CD14-positive monocyte (primary cell): ENCODE measurements at regions not wholly inside any gene's neighbourhood (a gene's known extent, or its start where the extent isn't known, plus 50 kb on each side); places are given as distances from the start of the nearest gene placed in this dataset.

Experiments
- DNase-seq, 3 donors: peaks; one replicate each; pipeline ENCODE4 v3.0.0-alpha.2; 2011 to 2022
- H2AFZ ChIP-seq: 2 replicates; pipeline ENCODE4 v1.6.0; 2012; ENCODE audit warnings: mild to moderate bottlenecking, low read depth, low read length, inconsistent platforms; ENCODE audit not compliant: insufficient read depth, poor library complexity, severe bottlenecking
- H3K27ac ChIP-seq, 2 donors: 1 replicate in 1 of 2; 2 replicates in 1 of 2; pipeline ENCODE4 v1.5.1; 2012 to 2013; ENCODE audit warnings: low read length in 2 of 2, control low read depth in 1 of 2, inconsistent platforms in 1 of 2, low read depth in 1 of 2, mild to moderate bottlenecking in 1 of 2
- H3K27me3 ChIP-seq, 2 donors: one replicate each; pipeline versions ENCODE4 v1.6.0 to v1.6.1; 2011 to 2013; ENCODE audit warnings: low read length in 2 of 2; ENCODE audit not compliant: control insufficient read depth in 2 of 2, insufficient read depth in 2 of 2
- H3K36me3 ChIP-seq, 2 donors: replicated peaks in 1 of 2; 1 replicate in 1 of 2; 2 replicates in 1 of 2; pipeline versions ENCODE4 v1.5.1 to v1.6.1; 2012 to 2013; ENCODE audit warnings: low read length in 2 of 2, control low read depth in 1 of 2, inconsistent platforms in 1 of 2, mild to moderate bottlenecking in 1 of 2; ENCODE audit not compliant: insufficient read depth in 2 of 2, control insufficient read depth in 1 of 2
- H3K4me1 ChIP-seq, 2 donors: 1 replicate in 1 of 2; 2 replicates in 1 of 2; pipeline versions ENCODE4 v1.5.1 to v1.6.1; 2012 to 2013; ENCODE audit warnings: low read length in 2 of 2, control low read depth in 1 of 2, inconsistent platforms in 1 of 2, mild to moderate bottlenecking in 1 of 2, moderate library complexity in 1 of 2; ENCODE audit not compliant: insufficient read depth in 2 of 2, control insufficient read depth in 1 of 2
- H3K4me2 ChIP-seq: replicated peaks from 2 replicates; pipeline ENCODE3; 2012; ENCODE audit warnings: low read length, moderate library complexity, mild to moderate bottlenecking; ENCODE audit not compliant: poor library complexity, severe bottlenecking; ENCODE audit errors: extremely low read depth
- H3K4me3 ChIP-seq, 3 experiments: fragments of 200-600 bp in 1 of 3; sonication (generic) in 1 of 3; replicated peaks in 1 of 3; 1 replicate in 2 of 3; 2 replicates in 1 of 3; pipeline ENCODE4 v1.5.1; 2011 to 2013; ENCODE audit warnings: low read length in 3 of 3, mild to moderate bottlenecking in 3 of 3, control low read depth in 2 of 3, low read depth in 2 of 3, inconsistent platforms in 1 of 3, moderate library complexity in 1 of 3
- H3K79me2 ChIP-seq: 2 replicates; pipeline ENCODE4 v1.6.0; 2012; ENCODE audit warnings: mild to moderate bottlenecking, control low read depth, inconsistent platforms, low read length, moderate library complexity; ENCODE audit not compliant: insufficient read depth
- H3K9ac ChIP-seq: 2 replicates; pipeline ENCODE4 v1.6.0; 2017; ENCODE audit warnings: low read length, mild to moderate bottlenecking; ENCODE audit not compliant: insufficient read depth, poor library complexity, severe bottlenecking
- H3K9me3 ChIP-seq, 2 donors: replicated peaks in 1 of 2; 1 replicate in 1 of 2; 2 replicates in 1 of 2; pipeline versions ENCODE4 v1.5.1 to v1.6.1; 2012 to 2013; ENCODE audit warnings: low read length in 2 of 2, control low read depth in 1 of 2; ENCODE audit not compliant: control insufficient read depth in 1 of 2, insufficient read depth in 1 of 2
- H4K20me1 ChIP-seq: 2 replicates; pipeline ENCODE4 v1.6.0; 2012; ENCODE audit warnings: mild to moderate bottlenecking, low read length, control low read depth, moderate library complexity; ENCODE audit not compliant: insufficient read depth
- H3K27ac Mint-ChIP-seq, 7 donors: one replicate each; pipeline ENCODE4 v1.8.0; 2020; ENCODE audit warnings: mild to moderate bottlenecking in 7 of 7, mixed read lengths in 7 of 7, moderate library complexity in 6 of 7, inconsistent platforms in 2 of 7
- H3K27me3 Mint-ChIP-seq, 3 donors: one replicate each; pipeline ENCODE4 v1.8.0; 2021 to 2022; ENCODE audit warnings: low read depth in 3 of 3, mild to moderate bottlenecking in 3 of 3, mixed read lengths in 3 of 3, moderate library complexity in 3 of 3, inconsistent platforms in 1 of 3
- H3K36me3 Mint-ChIP-seq, 2 donors: one replicate each; pipeline ENCODE4 v1.8.0; 2020; ENCODE audit warnings: mixed read lengths in 2 of 2, inconsistent platforms in 1 of 2, mild to moderate bottlenecking in 1 of 2
- H3K4me1 Mint-ChIP-seq: one replicate; pipeline ENCODE4 v1.8.0; 2020; ENCODE audit warnings: mild to moderate bottlenecking, mixed read lengths
- H3K4me3 Mint-ChIP-seq, 2 donors: one replicate each; pipeline ENCODE4 v1.8.0; 2020; ENCODE audit warnings: mild to moderate bottlenecking in 2 of 2, mixed read lengths in 2 of 2, moderate library complexity in 1 of 2
- H3K9me3 Mint-ChIP-seq, 7 donors: one replicate each; pipeline ENCODE4 v1.8.0; 2020 to 2022; ENCODE audit warnings: mixed read lengths in 7 of 7, mild to moderate bottlenecking in 6 of 7, moderate library complexity in 6 of 7, inconsistent platforms in 2 of 7
- WGBS: methylation state at CpG from one replicate; pipeline ENCODE4 v1.1.5; 2013; ENCODE audit warnings: missing lambda C conversion rate; ENCODE audit not compliant: insufficient coverage; 5-methylcytosine and 5-hydroxymethylcytosine counted together
- intact Hi-C, 2 donors: fragments of 100-400 bp; cut with micrococcal nuclease; formaldehyde crosslinking; loops; one replicate each; pipeline versions ENCODE4 v1.15.0 to v1.15.1; 2023
- TF ChIP-seq, protein P1 (sequence below): fragments of 200-600 bp; IDR thresholded peaks from one replicate; pipeline ENCODE4 v1.8.0; 2022; ENCODE audit warnings: antibody characterized with exemption, mild to moderate bottlenecking

DNA sequence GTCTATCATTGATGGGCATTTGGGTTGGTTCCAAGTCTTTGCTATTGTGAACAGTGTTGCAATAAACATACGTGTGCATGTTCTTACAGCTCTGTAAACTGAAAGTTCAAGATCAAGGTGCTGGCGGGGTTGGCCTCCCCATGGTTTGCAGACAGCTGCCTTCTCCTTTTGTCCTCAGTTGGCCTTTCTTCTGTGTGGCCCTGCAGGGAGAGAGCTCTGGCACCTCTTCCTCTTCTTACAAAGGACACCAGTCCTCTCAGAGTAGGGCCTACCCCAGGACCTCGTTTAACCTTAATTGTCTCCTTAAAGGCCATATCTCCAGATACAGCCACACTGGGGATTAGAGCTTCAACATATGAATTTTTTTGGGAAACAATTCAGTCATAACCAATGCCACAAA, 462.7 kb downstream of the TCERG1L start:
- H3K4me1 Mint-ChIP-seq: no peaks in the 10 kb centered on the region
- no peak overlapping the region for H3K27ac ChIP-seq
- no peak overlapping the region for H3K4me3 Mint-ChIP-seq
- TF ChIP-seq, protein P1, sequence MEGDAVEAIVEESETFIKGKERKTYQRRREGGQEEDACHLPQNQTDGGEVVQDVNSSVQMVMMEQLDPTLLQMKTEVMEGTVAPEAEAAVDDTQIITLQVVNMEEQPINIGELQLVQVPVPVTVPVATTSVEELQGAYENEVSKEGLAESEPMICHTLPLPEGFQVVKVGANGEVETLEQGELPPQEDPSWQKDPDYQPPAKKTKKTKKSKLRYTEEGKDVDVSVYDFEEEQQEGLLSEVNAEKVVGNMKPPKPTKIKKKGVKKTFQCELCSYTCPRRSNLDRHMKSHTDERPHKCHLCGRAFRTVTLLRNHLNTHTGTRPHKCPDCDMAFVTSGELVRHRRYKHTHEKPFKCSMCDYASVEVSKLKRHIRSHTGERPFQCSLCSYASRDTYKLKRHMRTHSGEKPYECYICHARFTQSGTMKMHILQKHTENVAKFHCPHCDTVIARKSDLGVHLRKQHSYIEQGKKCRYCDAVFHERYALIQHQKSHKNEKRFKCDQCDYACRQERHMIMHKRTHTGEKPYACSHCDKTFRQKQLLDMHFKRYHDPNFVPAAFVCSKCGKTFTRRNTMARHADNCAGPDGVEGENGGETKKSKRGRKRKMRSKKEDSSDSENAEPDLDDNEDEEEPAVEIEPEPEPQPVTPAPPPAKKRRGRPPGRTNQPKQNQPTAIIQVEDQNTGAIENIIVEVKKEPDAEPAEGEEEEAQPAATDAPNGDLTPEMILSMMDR: no peak
- H3K9me3 ChIP-seq: peaks cover 3 to 12% of the 10 kb centered on the region in 2 donors
- no peaks in the 10 kb centered on the region for H3K36me3 Mint-ChIP-seq
- no peaks in the 10 kb centered on the region for H3K4me1 ChIP-seq
- no peaks in the 10 kb centered on the region for H3K27me3 ChIP-seq
- no peak for DNase-seq
- H3K79me2 ChIP-seq: no peaks in the 10 kb centered on the region
- no peak overlapping the region for H3K9ac ChIP-seq
- no peak overlapping the region for H3K4me3 ChIP-seq
- H2AFZ ChIP-seq: no peak overlapping the region
- H3K27me3 Mint-ChIP-seq: peaks cover 0 to 4% (median 0%) of the 10 kb centered on the region in 3 donors
- no peaks in the 10 kb centered on the region for H3K36me3 ChIP-seq
- 100% methylated on average over 2 of the region's 3 CpGs for WGBS
- H3K9me3 Mint-ChIP-seq: peaks cover 8 to 20% (median 12%) of the 10 kb centered on the region in 7 donors
- intact Hi-C loops: no loop called here
- no peak overlapping the region for H3K4me2 ChIP-seq
- H4K20me1 ChIP-seq: no peaks in the 10 kb centered on the region
- H3K27ac Mint-ChIP-seq: no peak overlapping the region

DNA sequence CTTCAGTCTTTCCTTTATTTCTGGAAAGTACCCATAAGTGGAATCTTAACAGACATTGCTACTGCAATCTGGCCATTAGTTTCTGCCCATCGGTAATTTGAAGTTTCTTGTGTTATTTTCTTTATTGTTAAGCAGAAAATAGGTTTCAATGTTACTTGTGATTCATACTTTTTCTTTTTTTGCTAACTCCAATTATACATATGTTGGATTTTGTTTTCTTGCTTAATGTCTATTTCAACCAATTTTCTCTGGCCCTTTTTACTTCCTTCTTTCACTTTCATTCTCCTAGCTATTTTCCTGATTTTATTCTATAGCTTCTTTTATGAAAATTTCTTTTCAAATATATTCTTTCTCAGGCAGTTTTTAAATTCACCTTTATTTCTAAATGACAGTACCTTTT, 457.4 kb downstream of the TCERG1L start:
- Histone ChIP-seq H3K36me3 (no peaks in the 10 kb centered on the region), H3K79me2 (no peaks in the 10 kb centered on the region), H3K4me2 (no peak overlapping the region), H3K9ac (no peak overlapping the region), H3K27ac (no peak overlapping the region), H3K27me3 (no peaks in the 10 kb centered on the region), H3K4me3 (no peak overlapping the region), H3K4me1 (no peaks in the 10 kb centered on the region), H4K20me1 (no peaks in the 10 kb centered on the region), H3K9me3 (peaks cover 19 to 38% of the 10 kb centered on the region in 2 donors), H2AFZ (no peak overlapping the region)
- Mint-ChIP-seq H3K4me3 (no peak overlapping the region), H3K4me1 (no peaks in the 10 kb centered on the region), H3K36me3 (no peaks in the 10 kb centered on the region), H3K27ac (no peak overlapping the region), H3K27me3 (peaks cover 0 to 3% (median 0%) of the 10 kb centered on the region in 3 donors), H3K9me3 (peaks cover 12 to 45% (median 35%) of the 10 kb centered on the region in 7 donors)
- intact Hi-C loops: no loop called here
- WGBS: no CpG with 5 or more reads among the region's 1 CpG
- TF ChIP-seq, protein P1: no peak
- DNase-seq: no peak
